ENCODE measurements at regions not wholly inside any gene's neighbourhood (a gene's known extent, or its start where the extent isn't known, plus 50 kb on each side); places are given as distances from the start of the nearest gene placed in this dataset.

DNA sequence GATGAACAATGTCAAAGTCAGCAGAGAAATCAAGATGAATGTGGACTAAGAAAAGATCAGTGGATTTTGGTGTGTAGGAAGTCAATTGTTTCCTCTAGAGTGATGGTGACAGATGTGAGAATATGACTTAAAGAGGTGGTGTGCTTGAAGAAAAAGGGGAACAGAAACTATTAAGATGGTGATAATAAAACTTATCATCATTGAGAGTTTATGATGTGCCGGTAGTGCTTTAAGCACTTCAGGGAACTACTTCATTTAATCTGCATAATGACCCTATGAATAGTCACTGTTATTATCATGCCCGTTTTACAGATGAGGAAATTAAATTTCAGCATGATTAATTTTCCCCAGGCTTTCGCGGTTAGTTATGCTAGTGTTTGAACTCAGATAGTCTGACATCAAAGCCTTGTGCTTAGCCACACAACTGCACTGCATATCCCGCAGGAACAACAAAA lies 246.9 kb upstream of the LRRC7 start:
- H3K9me3 Mint-ChIP-seq: no peaks in the 10 kb centered on the region
- no peak for DNase-seq
- Histone ChIP-seq H3K9me3 (ENCODE audit: control insufficient read depth, low read length) (no peaks in the 10 kb centered on the region), H3K4me3 (ENCODE audit: low read length) (no peak overlapping the region), H3K27ac (ENCODE audit: low read depth, low read length) (no peak overlapping the region), H3K4me1 (ENCODE audit: control insufficient read depth, insufficient read depth, low read length) (peaks cover 11% of the 10 kb centered on the region), H3K27me3 (ENCODE audit: control insufficient read depth, insufficient read depth, low read length, poor library complexity, severe bottlenecking) (no peaks in the 10 kb centered on the region), H3K36me3 (ENCODE audit: control insufficient read depth, insufficient read depth, low read length) (no peaks in the 10 kb centered on the region), H3K9ac (ENCODE audit: extremely low read depth, low read length, poor library complexity, severe bottlenecking) (no peak overlapping the region)
- WGBS, 2 experiments (ENCODE audit: insufficient coverage in 1 of 2, insufficient read length in 1 of 2): 94 to 95% methylated on average over 4 to 5 of the region's 5 CpGs
- H3K27me3 Mint-ChIP-seq (ENCODE audit: insufficient read depth): no peaks in the 10 kb centered on the region
- no peak overlapping the region for H3K4me3 Mint-ChIP-seq
- TF ChIP-seq, protein P1, sequence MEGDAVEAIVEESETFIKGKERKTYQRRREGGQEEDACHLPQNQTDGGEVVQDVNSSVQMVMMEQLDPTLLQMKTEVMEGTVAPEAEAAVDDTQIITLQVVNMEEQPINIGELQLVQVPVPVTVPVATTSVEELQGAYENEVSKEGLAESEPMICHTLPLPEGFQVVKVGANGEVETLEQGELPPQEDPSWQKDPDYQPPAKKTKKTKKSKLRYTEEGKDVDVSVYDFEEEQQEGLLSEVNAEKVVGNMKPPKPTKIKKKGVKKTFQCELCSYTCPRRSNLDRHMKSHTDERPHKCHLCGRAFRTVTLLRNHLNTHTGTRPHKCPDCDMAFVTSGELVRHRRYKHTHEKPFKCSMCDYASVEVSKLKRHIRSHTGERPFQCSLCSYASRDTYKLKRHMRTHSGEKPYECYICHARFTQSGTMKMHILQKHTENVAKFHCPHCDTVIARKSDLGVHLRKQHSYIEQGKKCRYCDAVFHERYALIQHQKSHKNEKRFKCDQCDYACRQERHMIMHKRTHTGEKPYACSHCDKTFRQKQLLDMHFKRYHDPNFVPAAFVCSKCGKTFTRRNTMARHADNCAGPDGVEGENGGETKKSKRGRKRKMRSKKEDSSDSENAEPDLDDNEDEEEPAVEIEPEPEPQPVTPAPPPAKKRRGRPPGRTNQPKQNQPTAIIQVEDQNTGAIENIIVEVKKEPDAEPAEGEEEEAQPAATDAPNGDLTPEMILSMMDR (conservative IDR thresholded peaks at IDR 0.05): no peak
- H3K4me1 Mint-ChIP-seq: peaks cover 34% of the 10 kb centered on the region
- H3K27ac Mint-ChIP-seq: no peak overlapping the region
- no peaks in the 10 kb centered on the region for H3K36me3 Mint-ChIP-seq (ENCODE audit: low read depth)

DNA sequence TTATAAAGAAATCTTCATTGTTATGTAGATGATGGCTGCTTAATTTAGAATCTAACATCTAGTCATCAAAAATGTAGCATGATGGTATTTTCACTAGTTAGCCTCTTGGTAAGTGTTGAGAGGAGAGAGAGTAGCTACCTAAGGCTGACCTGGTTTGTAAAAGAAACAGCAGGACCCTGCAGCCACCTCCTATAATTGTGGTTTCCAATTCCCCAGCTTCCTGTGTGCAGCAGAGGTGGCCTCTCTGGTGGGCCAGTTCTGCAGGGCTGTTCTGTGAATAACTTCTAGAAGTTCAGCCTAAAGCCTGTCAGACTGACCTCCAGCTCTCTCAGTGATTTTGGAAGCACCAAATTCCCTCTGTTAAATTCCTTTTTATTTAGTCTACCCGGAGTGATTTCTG lies 246.4 kb upstream of the LRRC7 start:
- Mint-ChIP-seq H3K36me3 (ENCODE audit: low read depth) (no peaks in the 10 kb centered on the region), H3K27ac (no peak overlapping the region), H3K4me3 (no peak overlapping the region), H3K9me3 (no peaks in the 10 kb centered on the region), H3K4me1 (peaks cover 32% of the 10 kb centered on the region), H3K27me3 (ENCODE audit: insufficient read depth) (no peaks in the 10 kb centered on the region)
- WGBS, 2 experiments (ENCODE audit: insufficient coverage in 1 of 2, insufficient read length in 1 of 2): 100% methylated on average over 1 of the region's 1 CpG; no CpG with 5 or more reads in 1 of the 2 experiments
- no peaks in the 10 kb centered on the region for H3K36me3 ChIP-seq (ENCODE audit: control insufficient read depth, insufficient read depth, low read length)
- no peak overlapping the region for H3K4me3 ChIP-seq (ENCODE audit: low read length)
- H3K27me3 ChIP-seq (ENCODE audit: control insufficient read depth, insufficient read depth, low read length, poor library complexity, severe bottlenecking): no peaks in the 10 kb centered on the region
- peaks cover 11% of the 10 kb centered on the region for H3K4me1 ChIP-seq (ENCODE audit: control insufficient read depth, insufficient read depth, low read length)
- H3K9ac ChIP-seq (ENCODE audit: extremely low read depth, low read length, poor library complexity, severe bottlenecking): no peak overlapping the region
- H3K27ac ChIP-seq (ENCODE audit: low read depth, low read length): no peak overlapping the region
- H3K9me3 ChIP-seq (ENCODE audit: control insufficient read depth, low read length): no peaks in the 10 kb centered on the region
- TF ChIP-seq, protein P1 (conservative IDR thresholded peaks at IDR 0.05): no peak
- no peak for DNase-seq

DNA sequence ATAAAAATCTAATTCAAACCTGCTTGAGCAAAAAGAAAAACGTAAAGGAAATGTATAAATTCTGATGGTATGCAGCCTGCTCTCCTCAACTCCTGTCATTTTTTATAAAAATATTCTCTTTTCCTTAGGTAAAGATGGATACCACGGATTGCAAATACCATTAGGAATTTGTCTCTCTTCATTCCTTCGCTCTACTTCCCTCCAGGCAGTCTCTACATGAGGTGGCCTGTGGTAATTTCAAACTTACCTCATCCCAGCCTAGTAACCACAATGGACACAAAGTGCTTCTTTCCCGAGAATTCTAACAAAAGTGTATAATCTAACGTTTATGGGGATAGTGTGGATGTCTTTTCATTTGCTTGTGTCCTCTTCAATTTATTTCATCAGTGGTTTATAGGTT lies 239.5 kb upstream of the LRRC7 start:
- Histone ChIP-seq H3K4me3 (ENCODE audit: low read length) (no peak overlapping the region), H3K27me3 (ENCODE audit: control insufficient read depth, insufficient read depth, low read length, poor library complexity, severe bottlenecking) (no peaks in the 10 kb centered on the region), H3K4me1 (ENCODE audit: control insufficient read depth, insufficient read depth, low read length) (no peaks in the 10 kb centered on the region), H3K9ac (ENCODE audit: extremely low read depth, low read length, poor library complexity, severe bottlenecking) (no peak overlapping the region), H3K36me3 (ENCODE audit: control insufficient read depth, insufficient read depth, low read length) (no peaks in the 10 kb centered on the region), H3K27ac (ENCODE audit: low read depth, low read length) (no peak overlapping the region), H3K9me3 (ENCODE audit: control insufficient read depth, low read length) (peaks cover 27% of the 10 kb centered on the region)
- Mint-ChIP-seq H3K27ac (no peak overlapping the region), H3K4me3 (no peak overlapping the region), H3K36me3 (ENCODE audit: low read depth) (peaks cover 6% of the 10 kb centered on the region), H3K9me3 (peaks cover 16% of the 10 kb centered on the region), H3K4me1 (no peaks in the 10 kb centered on the region), H3K27me3 (ENCODE audit: insufficient read depth) (no peaks in the 10 kb centered on the region)
- TF ChIP-seq, protein P1 (conservative IDR thresholded peaks at IDR 0.05): no peak
- no peak for DNase-seq
- WGBS, 2 experiments (ENCODE audit: insufficient coverage in 1 of 2, insufficient read length in 1 of 2): 90 to 100% methylated on average over 1 to 5 of the region's 5 CpGs

All from endodermal cell (in vitro differentiated cells).